ENCODE measurements at regions not wholly inside any gene's neighbourhood (a gene's known extent, or its start where the extent isn't known, plus 50 kb on each side); places are given as distances from the start of the nearest gene placed in this dataset.

DNA sequence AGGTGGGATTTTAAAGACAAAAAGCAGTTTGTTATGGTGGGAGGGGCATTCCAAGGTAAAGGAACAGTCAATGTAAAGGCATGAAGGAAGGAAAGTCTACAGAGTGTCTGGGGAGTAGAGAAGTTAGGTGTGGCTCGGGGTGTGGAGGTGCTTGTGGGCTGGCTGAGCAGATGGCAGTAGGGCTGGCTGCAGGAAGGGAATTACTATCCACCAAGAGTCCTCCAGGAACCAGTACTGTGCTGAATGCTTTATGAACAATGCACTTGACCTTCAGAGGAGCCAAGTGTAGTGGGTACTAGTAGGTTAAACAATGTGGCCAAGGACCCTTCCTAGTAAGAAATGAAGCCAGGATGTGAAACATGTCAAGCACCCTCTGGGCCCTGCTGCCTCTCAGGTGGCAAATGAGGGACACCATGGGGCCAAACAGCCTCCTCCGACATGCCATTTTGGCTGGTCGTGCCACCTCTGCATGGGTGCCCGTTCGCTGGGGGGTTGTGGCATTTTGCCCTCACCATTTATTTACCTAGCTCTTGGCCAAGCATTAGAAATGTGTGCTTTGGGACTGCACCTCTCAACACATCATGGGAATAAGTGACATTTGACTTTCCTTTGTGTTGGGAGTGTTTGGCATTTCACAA lies 123.6 kb upstream of the TENM4 start:
- Histone ChIP-seq H3K79me2 (ENCODE audit: low read length) (no peaks in the 10 kb centered on the region), H3K27ac (ENCODE audit: low read length) (no peak overlapping the region), H2AFZ (ENCODE audit: low read length) (no peak overlapping the region), H3F3A (ENCODE audit: low read length, unreplicated experiment) (no peaks in the 10 kb centered on the region), H4K20me1 (ENCODE audit: low read length) (no peaks in the 10 kb centered on the region), H3K36me3 (ENCODE audit: low read depth, low read length) (no peaks in the 10 kb centered on the region), H3K9ac (ENCODE audit: low read length) (no peak overlapping the region), H3K4me2 (ENCODE audit: low read length) (no peak overlapping the region), H3K27me3 (ENCODE audit: low read length) (no peaks in the 10 kb centered on the region), H3K4me1 (ENCODE audit: insufficient read depth, low read length) (no peaks in the 10 kb centered on the region), H3K9me3 (ENCODE audit: low read length) (peaks cover 3% of the 10 kb centered on the region; the same call in 1 of the 2 replicates), H3K4me3 (ENCODE audit: low read length) (no peak overlapping the region), H3K9me2 (replicated peaks; ENCODE audit: low read length) (no peaks in the 10 kb centered on the region; the same call in 1 of the 2 replicates)
- DNase-seq (no peak), ATAC-seq (no peak)
- intact Hi-C loops (cut with micrococcal nuclease), result no loop called here
- TF ChIP-seq EZH2 (IDR thresholded peaks at IDR 0.05; ENCODE audit: low read length, unreplicated experiment), result no peak
- TF ChIP-seq EZH2phosphoT487 (IDR thresholded peaks at IDR 0.05; ENCODE audit: borderline replicate concordance, low read length), result no peak
- TF ChIP-seq, protein P1, sequence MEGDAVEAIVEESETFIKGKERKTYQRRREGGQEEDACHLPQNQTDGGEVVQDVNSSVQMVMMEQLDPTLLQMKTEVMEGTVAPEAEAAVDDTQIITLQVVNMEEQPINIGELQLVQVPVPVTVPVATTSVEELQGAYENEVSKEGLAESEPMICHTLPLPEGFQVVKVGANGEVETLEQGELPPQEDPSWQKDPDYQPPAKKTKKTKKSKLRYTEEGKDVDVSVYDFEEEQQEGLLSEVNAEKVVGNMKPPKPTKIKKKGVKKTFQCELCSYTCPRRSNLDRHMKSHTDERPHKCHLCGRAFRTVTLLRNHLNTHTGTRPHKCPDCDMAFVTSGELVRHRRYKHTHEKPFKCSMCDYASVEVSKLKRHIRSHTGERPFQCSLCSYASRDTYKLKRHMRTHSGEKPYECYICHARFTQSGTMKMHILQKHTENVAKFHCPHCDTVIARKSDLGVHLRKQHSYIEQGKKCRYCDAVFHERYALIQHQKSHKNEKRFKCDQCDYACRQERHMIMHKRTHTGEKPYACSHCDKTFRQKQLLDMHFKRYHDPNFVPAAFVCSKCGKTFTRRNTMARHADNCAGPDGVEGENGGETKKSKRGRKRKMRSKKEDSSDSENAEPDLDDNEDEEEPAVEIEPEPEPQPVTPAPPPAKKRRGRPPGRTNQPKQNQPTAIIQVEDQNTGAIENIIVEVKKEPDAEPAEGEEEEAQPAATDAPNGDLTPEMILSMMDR (conservative IDR thresholded peaks at IDR 0.05; ENCODE audit: low read depth, low read length), result no peak
- no TSS peak for BruUV-seq (replicated peaks)
- CTCF ChIA-PET, result no interaction called here
- POLR2A ChIA-PET (ENCODE audit: unreplicated experiment), result no interaction called here

DNA sequence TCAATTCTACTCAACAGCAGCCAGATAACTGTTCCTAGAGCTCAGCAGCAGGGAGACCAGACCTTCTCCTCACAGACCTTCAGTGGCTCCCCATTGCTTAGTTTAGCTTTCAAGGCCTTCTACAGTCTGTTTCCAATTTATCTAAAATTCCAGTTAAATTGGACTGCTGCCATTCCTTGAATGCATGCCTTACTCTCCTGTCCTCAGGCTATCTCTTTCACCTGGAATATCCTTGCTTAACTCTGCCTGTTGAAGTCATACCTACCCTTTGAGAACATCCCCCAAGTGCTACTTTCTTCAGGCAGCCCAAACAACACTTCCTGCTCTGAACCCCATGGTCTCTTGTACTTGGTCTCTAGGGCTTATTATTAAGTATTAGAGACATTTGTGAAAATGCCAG lies 120.7 kb upstream of the TENM4 start:
- Histone ChIP-seq H3K27me3 (ENCODE audit: low read length) (no peaks in the 10 kb centered on the region), H3K4me1 (ENCODE audit: insufficient read depth, low read length) (no peaks in the 10 kb centered on the region), H3K9me2 (replicated peaks; ENCODE audit: low read length) (no peaks in the 10 kb centered on the region; the same call in 1 of the 2 replicates), H4K20me1 (ENCODE audit: low read length) (no peaks in the 10 kb centered on the region), H3K9ac (ENCODE audit: low read length) (no peak overlapping the region), H2AFZ (ENCODE audit: low read length) (no peak overlapping the region), H3K79me2 (ENCODE audit: low read length) (no peaks in the 10 kb centered on the region), H3K4me2 (ENCODE audit: low read length) (no peak overlapping the region), H3K4me3 (ENCODE audit: low read length) (no peak overlapping the region), H3F3A (ENCODE audit: low read length, unreplicated experiment) (no peaks in the 10 kb centered on the region), H3K36me3 (ENCODE audit: low read depth, low read length) (no peaks in the 10 kb centered on the region), H3K9me3 (ENCODE audit: low read length) (0 out of 2 replicates have a peak, but pooled peaks cover 6% of the 10 kb centered on the region), H3K27ac (ENCODE audit: low read length) (no peak overlapping the region)
- ATAC-seq, result no peak
- no peak for TF ChIP-seq EZH2 (IDR thresholded peaks at IDR 0.05; ENCODE audit: low read length, unreplicated experiment)
- TF ChIP-seq, protein P1 (conservative IDR thresholded peaks at IDR 0.05; ENCODE audit: low read depth, low read length), result no peak
- no peak for TF ChIP-seq EZH2phosphoT487 (IDR thresholded peaks at IDR 0.05; ENCODE audit: borderline replicate concordance, low read length)
- no peak for DNase-seq
- intact Hi-C loops (cut with micrococcal nuclease), result no loop called here
- POLR2A ChIA-PET (ENCODE audit: unreplicated experiment), result no interaction called here
- CTCF ChIA-PET, result no interaction called here
- BruUV-seq (replicated peaks), result no TSS peak

DNA sequence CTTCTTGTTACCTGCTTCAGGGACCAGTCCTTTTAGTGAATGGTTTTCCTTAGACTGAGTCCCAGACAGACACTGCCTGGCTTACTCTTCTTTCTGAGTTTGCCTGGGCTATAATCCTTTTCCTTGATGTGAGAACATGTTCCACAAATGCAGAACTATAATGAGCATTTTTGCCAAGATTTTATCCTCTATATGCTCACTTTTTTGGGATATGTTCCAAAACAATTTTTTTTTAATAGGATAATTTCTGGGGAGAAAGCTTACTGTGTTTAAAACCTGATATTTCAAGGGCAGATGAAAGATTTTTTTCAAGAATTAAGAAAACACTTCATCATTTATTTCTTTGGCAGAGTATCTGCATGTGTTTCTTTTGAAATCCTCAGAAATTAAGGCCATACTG lies 110.0 kb upstream of the TENM4 start:
- no peak for TF ChIP-seq EZH2 (IDR thresholded peaks at IDR 0.05; ENCODE audit: low read length, unreplicated experiment)
- TF ChIP-seq EZH2phosphoT487 (IDR thresholded peaks at IDR 0.05; ENCODE audit: borderline replicate concordance, low read length), result no peak
- TF ChIP-seq, protein P1 (conservative IDR thresholded peaks at IDR 0.05; ENCODE audit: low read depth, low read length), result no peak
- no peaks in the 10 kb centered on the region for H3K79me2 ChIP-seq (ENCODE audit: low read length)
- no peak overlapping the region for H3K9ac ChIP-seq (ENCODE audit: low read length)
- intact Hi-C loops (cut with micrococcal nuclease), result no loop called here
- H3K4me1 ChIP-seq (ENCODE audit: insufficient read depth, low read length), result no peaks in the 10 kb centered on the region
- H3K4me2 ChIP-seq (ENCODE audit: low read length), result no peak overlapping the region
- no peak overlapping the region for H3K4me3 ChIP-seq (ENCODE audit: low read length)
- no peaks in the 10 kb centered on the region for H3K36me3 ChIP-seq (ENCODE audit: low read depth, low read length)
- DNase-seq, result no peak
- no peaks in the 10 kb centered on the region for H3K9me2 ChIP-seq (replicated peaks; ENCODE audit: low read length)
- no peak for ATAC-seq
- peaks cover 11% of the 10 kb centered on the region for H3K27me3 ChIP-seq (ENCODE audit: low read length)
- H2AFZ ChIP-seq (ENCODE audit: low read length), result no peak overlapping the region
- H3K9me3 ChIP-seq (ENCODE audit: low read length), result 0 out of 2 replicates have a peak, but pooled peaks cover 8% of the 10 kb centered on the region
- H4K20me1 ChIP-seq (ENCODE audit: low read length), result no peaks in the 10 kb centered on the region
- no peaks in the 10 kb centered on the region for H3F3A ChIP-seq (ENCODE audit: low read length, unreplicated experiment)
- no peak overlapping the region for H3K27ac ChIP-seq (ENCODE audit: low read length)
- BruUV-seq (replicated peaks), result no TSS peak
- POLR2A ChIA-PET (ENCODE audit: unreplicated experiment), result no interaction called here
- CTCF ChIA-PET, result no interaction called here

Measured in PC-3 (cell line).